ENCODE measurements at regions not wholly inside any gene's neighbourhood (a gene's known extent, or its start where the extent isn't known, plus 50 kb on each side); places are given as distances from the start of the nearest gene placed in this dataset.
"Not testable (repeated sequence)": the region's sequence is repeated elsewhere in the genome, so short reads cannot be mapped to it uniquely, and the experiment has no call there.

DNA sequence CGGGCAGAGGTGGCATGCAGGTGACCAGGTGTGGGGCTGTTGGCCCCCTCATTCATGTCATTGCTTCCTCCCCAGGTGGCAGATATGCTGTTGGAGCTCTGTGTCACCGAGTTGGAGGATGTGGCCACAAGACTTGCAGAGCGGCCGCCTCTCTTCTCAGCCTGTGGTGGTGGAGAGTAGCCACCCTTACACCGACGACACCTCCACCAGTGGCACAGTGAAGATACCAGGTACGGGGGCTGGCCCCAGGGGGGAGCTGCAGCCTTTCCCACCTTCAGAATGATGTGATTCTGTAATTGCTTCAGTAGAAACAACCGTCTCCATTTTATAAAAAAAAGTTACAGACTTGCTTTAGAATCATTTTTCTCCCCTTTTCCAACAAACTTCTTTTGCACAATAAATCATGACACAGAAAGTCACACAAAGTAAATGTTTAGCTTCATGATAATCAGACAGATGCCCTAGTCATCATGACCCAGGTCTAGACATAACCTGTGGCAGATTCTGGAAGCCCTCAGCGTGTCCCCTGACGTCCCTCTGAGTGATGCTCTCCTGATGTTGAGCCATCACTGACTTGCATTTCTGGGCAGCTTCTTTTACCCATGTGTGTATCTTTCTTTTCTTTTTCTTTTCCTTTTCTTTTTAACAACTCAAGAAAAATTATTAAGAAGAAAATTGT is 76.0 kb upstream of the FAN1 start (continued):
- TF ChIP-seq, protein P1, sequence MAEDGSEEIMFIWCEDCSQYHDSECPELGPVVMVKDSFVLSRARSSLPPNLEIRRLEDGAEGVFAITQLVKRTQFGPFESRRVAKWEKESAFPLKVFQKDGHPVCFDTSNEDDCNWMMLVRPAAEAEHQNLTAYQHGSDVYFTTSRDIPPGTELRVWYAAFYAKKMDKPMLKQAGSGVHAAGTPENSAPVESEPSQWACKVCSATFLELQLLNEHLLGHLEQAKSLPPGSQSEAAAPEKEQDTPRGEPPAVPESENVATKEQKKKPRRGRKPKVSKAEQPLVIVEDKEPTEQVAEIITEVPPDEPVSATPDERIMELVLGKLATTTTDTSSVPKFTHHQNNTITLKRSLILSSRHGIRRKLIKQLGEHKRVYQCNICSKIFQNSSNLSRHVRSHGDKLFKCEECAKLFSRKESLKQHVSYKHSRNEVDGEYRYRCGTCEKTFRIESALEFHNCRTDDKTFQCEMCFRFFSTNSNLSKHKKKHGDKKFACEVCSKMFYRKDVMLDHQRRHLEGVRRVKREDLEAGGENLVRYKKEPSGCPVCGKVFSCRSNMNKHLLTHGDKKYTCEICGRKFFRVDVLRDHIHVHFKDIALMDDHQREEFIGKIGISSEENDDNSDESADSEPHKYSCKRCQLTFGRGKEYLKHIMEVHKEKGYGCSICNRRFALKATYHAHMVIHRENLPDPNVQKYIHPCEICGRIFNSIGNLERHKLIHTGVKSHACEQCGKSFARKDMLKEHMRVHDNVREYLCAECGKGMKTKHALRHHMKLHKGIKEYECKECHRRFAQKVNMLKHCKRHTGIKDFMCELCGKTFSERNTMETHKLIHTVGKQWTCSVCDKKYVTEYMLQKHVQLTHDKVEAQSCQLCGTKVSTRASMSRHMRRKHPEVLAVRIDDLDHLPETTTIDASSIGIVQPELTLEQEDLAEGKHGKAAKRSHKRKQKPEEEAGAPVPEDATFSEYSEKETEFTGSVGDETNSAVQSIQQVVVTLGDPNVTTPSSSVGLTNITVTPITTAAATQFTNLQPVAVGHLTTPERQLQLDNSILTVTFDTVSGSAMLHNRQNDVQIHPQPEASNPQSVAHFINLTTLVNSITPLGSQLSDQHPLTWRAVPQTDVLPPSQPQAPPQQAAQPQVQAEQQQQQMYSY (CRISPR knock-in tag; IDR thresholded peaks at IDR 0.05) = no peak
- TF ChIP-seq POLR2AphosphoS5 (IDR thresholded peaks at IDR 0.05; ENCODE audit: low read length) (no peak), EED (IDR thresholded peaks at IDR 0.05; ENCODE audit: low read depth) (no peak)

DNA sequence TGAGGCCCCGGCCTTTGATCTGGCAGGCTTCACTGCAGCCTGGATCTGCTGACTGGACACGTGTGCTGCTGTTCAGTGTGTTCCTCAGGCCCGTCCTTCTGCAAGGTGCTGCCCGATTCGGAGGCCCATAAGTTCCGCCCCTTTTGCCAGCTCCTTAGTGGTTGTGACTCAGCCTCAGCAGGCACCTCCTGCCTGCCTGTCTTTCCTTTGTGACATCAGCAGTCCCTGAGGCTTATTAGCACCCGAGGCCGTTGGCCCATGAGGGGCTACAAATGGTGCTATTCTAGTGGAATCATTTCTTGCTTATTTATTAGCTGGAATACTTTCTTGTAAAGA is 75.4 kb upstream of the FAN1 start:
- FAIRE-seq; DNase-seq (ENCODE audit: low read depth, low spot score); H4K20me1 ChIP-seq (ENCODE audit: control insufficient read depth, insufficient read depth); H3K9ac ChIP-seq (ENCODE audit: control insufficient read depth, insufficient read depth, low read length); H3K27ac ChIP-seq (ENCODE audit: control insufficient read depth, insufficient read depth); H3K27me3 ChIP-seq (replicated peaks in 1 of 2; ENCODE audit: control insufficient read depth in 2 of 2, insufficient read depth in 2 of 2, low read length in 1 of 2); H2AFZ ChIP-seq (ENCODE audit: control insufficient read depth, low read depth, low read length); H3K79me2 ChIP-seq (ENCODE audit: control insufficient read depth, insufficient read depth, low read length); H3K4me3 ChIP-seq; RAD21 ChIA-PET (ENCODE audit: unreplicated experiment); H3K36me3 ChIP-seq (ENCODE audit: control insufficient read depth in 2 of 2, insufficient read depth in 2 of 2, low read length in 1 of 2); POLR2A ChIA-PET; H3K4me2 ChIP-seq (ENCODE audit: control insufficient read depth, insufficient read depth); in situ Hi-C loops (cut with MboI); intact Hi-C loops (cut with micrococcal nuclease; ENCODE audit: unreplicated experiment); BruUV-seq (replicated peaks); H3K9me3 ChIP-seq (replicated peaks; ENCODE audit: control insufficient read depth, insufficient read depth, low read length); ATAC-seq; H3K4me1 ChIP-seq (ENCODE audit: control insufficient read depth, insufficient read depth, low read length): not testable (repeated sequence)
- WGBS (ENCODE audit: insufficient coverage, insufficient replicate concordance, low lambda C conversion rate, missing lambda C conversion rate) = 44% methylated on average over 8 of the region's 8 CpGs
- ChIA-PET CTCF (interaction anchor here (1.2 to 2.7 kb wide), 3 partner anchors 31 to 301 kb away, joined by 3 to 9 read pairs (median 6); no protein-coding TSS in a partner anchor), SMC1A (ENCODE audit: uncharacterized antibody, unreplicated experiment) (interaction anchor here (0.6 to 1.9 kb wide), 2 partner anchors 30 to 1808 kb away, joined by 3 to 10 read pairs; no protein-coding TSS in a partner anchor)
